ENCODE measurements at regions not wholly inside any gene's neighbourhood (a gene's known extent, or its start where the extent isn't known, plus 50 kb on each side); places are given as distances from the start of the nearest gene placed in this dataset.

- no peak for TF ChIP-seq FOSL1 (IDR thresholded peaks at IDR 0.05; ENCODE audit: low read depth)
- TF ChIP-seq POLR2AphosphoS5 (IDR thresholded peaks at IDR 0.05; ENCODE audit: low read depth, low read length): no peak
- no peak for TF ChIP-seq EZH2 (IDR thresholded peaks at IDR 0.05)
- no peak for TF ChIP-seq SP1 (IDR thresholded peaks at IDR 0.05; ENCODE audit: low read depth)
- TF ChIP-seq EZH2phosphoT487 (IDR thresholded peaks at IDR 0.05; ENCODE audit: borderline replicate concordance): no peak
- no peak for TF ChIP-seq EGR1 (IDR thresholded peaks at IDR 0.05; ENCODE audit: low read depth)
These were observed 775.2 kb upstream of the GOLIM4 start (continued) for GRCh38 chr3:168870892-168871291.

GRCh38 chr3:168865022-168865551 is 769.4 kb upstream of the GOLIM4 start:
- no peak overlapping the region for H3K9ac ChIP-seq (ENCODE audit: low read length)
- intact Hi-C loops (cut with micrococcal nuclease): loop anchor here (1.0 to 2.0 kb wide), 2 partner anchors 804 to 879 kb away; no protein-coding TSS in a partner anchor
- ChIA-PET POLR2A (interaction anchor here (0.5 kb wide), 1 partner anchor 476 kb away, joined by 4 read pairs; no protein-coding TSS in a partner anchor), RAD21 (ENCODE audit: low non-redundant PET in 1 of 2, low total read pairs in 2 of 2, uncharacterized antibody in 2 of 2, unreplicated experiment in 2 of 2) (interaction anchor here (0.5 to 1.1 kb wide), 3 partner anchors 804 to 1118 kb away, joined by 3 to 4 read pairs (median 3); no protein-coding TSS in a partner anchor), CTCF (interaction anchor here (0.6 to 3.8 kb wide), 24 partner anchors 10 to 880 kb away, joined by 3 to 37 read pairs (median 4); no protein-coding TSS in a partner anchor)
- H2AFZ ChIP-seq (ENCODE audit: low read depth, low read length, poor library complexity, severe bottlenecking): no peak overlapping the region
- TF ChIP-seq SIN3A (IDR thresholded peaks at IDR 0.05; ENCODE audit: low read depth): no peak
- TF ChIP-seq JUND (IDR thresholded peaks at IDR 0.05): no peak
- no peak for TF ChIP-seq ZFX (IDR thresholded peaks at IDR 0.05)
- TF ChIP-seq CBX3 (IDR thresholded peaks at IDR 0.05; ENCODE audit: low read depth): no peak
- TF ChIP-seq ZNF274 (IDR thresholded peaks at IDR 0.05; ENCODE audit: low read depth, low read length): no peak
- no peak for TF ChIP-seq SP1 (IDR thresholded peaks at IDR 0.05; ENCODE audit: low read depth)
- TF ChIP-seq CTCF (IDR thresholded peaks at IDR 0.05 in 2 of 3, conservative IDR thresholded peaks at IDR 0.05 in 1 of 3; ENCODE audit: borderline replicate concordance in 1 of 3, insufficient read depth in 1 of 3, low read depth in 2 of 3, low read length in 2 of 3): peak; percentile 52 to 65 (median 61)
- TF ChIP-seq YY1 (IDR thresholded peaks at IDR 0.05; ENCODE audit: extremely low read depth, insufficient replicate concordance, low read depth, low read length): no peak
- TF ChIP-seq, protein P1, sequence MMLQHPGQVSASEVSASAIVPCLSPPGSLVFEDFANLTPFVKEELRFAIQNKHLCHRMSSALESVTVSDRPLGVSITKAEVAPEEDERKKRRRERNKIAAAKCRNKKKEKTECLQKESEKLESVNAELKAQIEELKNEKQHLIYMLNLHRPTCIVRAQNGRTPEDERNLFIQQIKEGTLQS (IDR thresholded peaks at IDR 0.05): no peak
- peak; percentile 60 for TF ChIP-seq RAD21 (IDR thresholded peaks at IDR 0.05; ENCODE audit: low read depth)
- peaks cover 16% of the 10 kb centered on the region for H3K27me3 ChIP-seq (ENCODE audit: insufficient read depth, low read length)
- H3K9me3 ChIP-seq (ENCODE audit: control insufficient read depth in 1 of 2, insufficient read depth in 1 of 2, low read depth in 1 of 2, low read length in 2 of 2): no peaks in the 10 kb centered on the region
- BruUV-seq (replicated peaks): no TSS peak
- ATAC-seq (no peak), DNase-seq (ENCODE audit: low read depth, low spot score) (no peak)
- no peaks in the 10 kb centered on the region for H3K9me2 ChIP-seq (ENCODE audit: insufficient read depth)
- no peaks in the 10 kb centered on the region for H4K20me1 ChIP-seq (ENCODE audit: insufficient read depth)
- no peaks in the 10 kb centered on the region for H3K4me1 ChIP-seq (ENCODE audit: control insufficient read depth in 1 of 2, insufficient read depth in 2 of 2, low read length in 2 of 2)
- H3K4me3 ChIP-seq (replicated peaks in 1 of 2; ENCODE audit: low read depth in 1 of 2, low read length in 2 of 2): no peak overlapping the region
- H3K79me2 ChIP-seq (ENCODE audit: insufficient read depth, low read length): no peaks in the 10 kb centered on the region
- H3K4me2 ChIP-seq (ENCODE audit: low read length): no peak overlapping the region
- H3K36me3 ChIP-seq (ENCODE audit: control insufficient read depth in 1 of 2, insufficient read depth in 2 of 2, low read length in 2 of 2): no peaks in the 10 kb centered on the region
- no peak overlapping the region for H3K27ac ChIP-seq (ENCODE audit: low read depth, low read length)
